Stimulated activated CD4-positive, alpha-beta T cell treated with anti-CD3 and anti-CD28 coated beads, TNF-alpha, amount 100 ng/mL, for 48 hours (primary cell): ENCODE measurements at regions not wholly inside any gene's neighbourhood (a gene's known extent, or its start where the extent isn't known, plus 50 kb on each side); places are given as distances from the start of the nearest gene placed in this dataset.

Source experiments
- DNase-seq, 3 donors: peaks; one replicate each; pipeline ENCODE4 v3.0.0-alpha.2; 2020; ENCODE audit warnings: low read depth in 3 of 3

- no peak for DNase-seq
Observed at GRCh38 chr1:57644667-57645066, 220.8 kb upstream of the DAB1 start.

GRCh38 chr1:57638239-57638638, 214.4 kb upstream of the DAB1 start:
- no peak for DNase-seq

- DNase-seq, result no peak
Observed at GRCh38 chr1:57637155-57637554, 213.3 kb upstream of the DAB1 start.

GRCh38 chr1:57633881-57634280, 210.0 kb upstream of the DAB1 start:
- DNase-seq, result no peak

- no peak for DNase-seq
Observed at GRCh38 chr1:57633056-57633455, 209.2 kb upstream of the DAB1 start.

GRCh38 chr1:57632401-57632800, 208.5 kb upstream of the DAB1 start:
- DNase-seq, result no peak

- no peak for DNase-seq
Observed at GRCh38 chr1:57627612-57628011, 203.8 kb upstream of the DAB1 start.

- no peak for DNase-seq
Observed at GRCh38 chr1:57623791-57624538, 200.1 kb upstream of the DAB1 start.

DNA sequence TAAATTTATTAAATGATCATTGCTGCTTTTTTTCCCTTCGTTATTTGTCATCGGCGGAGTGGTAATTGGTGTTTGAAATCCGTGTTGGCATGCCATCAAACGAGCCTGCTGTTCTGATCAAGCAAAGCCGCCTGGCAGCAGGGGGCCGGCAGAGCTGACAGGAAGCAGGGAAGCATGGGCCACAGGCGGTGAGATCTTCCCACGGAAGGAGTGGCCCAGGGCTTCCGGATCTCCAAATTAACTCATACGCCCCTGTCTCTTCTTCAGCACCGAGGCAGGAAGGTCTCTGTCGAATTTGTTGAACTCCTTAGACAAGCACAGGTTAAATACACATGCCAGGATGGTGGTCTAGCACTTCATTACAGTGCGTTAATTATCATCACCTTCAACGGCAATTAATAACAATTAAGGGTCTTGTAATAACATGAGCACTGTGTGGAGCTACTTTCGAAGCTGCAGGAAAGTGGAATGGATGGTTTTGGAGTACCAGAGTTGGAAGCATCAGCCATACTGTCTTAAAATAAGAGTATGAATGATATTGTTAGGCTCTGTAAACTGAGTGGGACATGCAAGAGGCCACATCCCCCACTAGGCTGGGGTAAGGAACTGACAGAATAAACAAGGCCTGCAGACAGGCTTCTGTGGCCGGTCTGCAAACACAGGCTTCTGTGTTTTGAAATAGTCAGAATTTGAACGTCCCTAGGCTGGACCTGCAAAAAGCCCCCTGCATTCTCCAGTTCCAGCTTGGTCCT, 199.4 kb upstream of the DAB1 start:
- DNase-seq, result no peak

GRCh38 chr1:57621776-57622175, 197.9 kb upstream of the DAB1 start:
- DNase-seq, result no peak

DNA sequence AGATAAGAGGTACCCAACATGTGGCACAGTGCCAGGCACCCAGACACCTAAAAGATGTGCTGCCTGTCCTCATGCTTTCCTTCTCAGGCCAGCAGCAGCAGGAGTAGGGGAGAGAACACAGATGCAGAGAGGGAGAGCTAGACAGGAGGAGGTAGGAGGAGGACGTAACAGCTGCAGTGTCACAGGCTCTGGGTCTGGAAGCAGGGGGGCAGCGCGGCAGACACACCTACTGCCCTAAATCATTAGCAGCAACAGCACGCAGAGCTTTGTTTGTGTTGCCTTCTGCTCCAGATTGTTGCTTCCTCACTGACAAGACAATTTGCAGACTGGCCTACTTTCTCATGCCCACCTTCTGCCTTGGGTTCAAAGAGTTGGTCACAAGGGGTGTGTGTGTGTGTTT, 196.7 kb upstream of the DAB1 start:
- DNase-seq, result no peak

DNA sequence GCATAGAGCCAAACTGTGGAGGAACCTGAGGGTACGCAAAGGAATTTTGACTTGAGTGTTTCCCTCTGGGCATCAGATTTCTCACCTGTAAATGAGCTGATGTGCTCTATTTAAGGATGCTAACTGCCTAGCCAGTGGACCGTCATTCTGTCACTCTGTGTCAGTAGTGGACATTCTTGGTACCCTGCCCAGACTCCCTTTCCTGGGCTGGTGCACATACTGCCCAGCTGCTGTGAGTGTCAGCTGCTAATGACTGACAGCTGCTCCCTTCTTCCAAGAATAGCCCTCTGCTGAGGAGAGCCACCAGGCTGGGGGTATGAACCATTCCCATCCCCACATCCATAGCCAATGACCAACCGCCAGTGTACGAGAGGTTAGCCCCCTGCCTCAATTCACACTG, 193.1 kb upstream of the DAB1 start:
- DNase-seq, result no peak

- no peak for DNase-seq
Observed at GRCh38 chr1:57615956-57616355, 192.1 kb upstream of the DAB1 start.

DNA sequence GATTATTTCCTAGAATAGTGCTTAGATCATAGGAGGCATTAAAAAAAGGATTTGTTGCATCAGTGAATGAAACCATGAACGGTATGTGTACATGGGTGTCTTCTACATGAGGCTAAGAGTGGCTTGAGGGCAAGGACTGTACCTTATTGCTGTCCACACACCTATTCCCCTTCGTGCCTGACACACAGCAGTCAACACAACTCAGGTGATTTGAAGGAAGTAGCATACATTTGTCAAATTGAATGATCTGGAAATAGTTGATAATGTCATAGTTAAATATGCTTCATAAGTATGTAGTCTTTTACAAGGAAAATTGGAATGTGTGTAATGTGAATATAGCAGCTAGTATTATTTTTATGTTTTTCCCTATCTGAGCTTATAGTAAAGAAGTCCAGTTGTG, 189.0 kb upstream of the DAB1 start:
- DNase-seq, result no peak

DNA sequence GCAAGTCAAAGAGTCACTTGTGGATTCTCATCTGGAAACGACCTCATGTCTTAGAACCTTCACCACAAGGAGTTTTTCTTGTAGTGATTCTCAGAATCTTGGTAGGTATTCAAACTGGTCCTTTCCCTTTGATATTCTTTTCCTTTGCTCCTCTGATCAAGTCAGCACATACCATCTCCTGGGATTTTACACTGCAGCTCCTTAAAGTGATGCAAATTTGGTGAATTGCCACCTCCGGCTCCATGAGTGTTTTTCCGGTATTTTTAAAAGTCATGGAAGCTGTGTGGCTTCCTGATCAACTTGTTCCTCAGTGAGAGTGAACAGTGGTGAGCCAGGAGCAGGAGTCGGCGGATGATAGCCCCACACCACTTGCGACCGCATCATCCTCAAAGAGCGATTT, 182.1 kb upstream of the DAB1 start:
- DNase-seq, result no peak

DNA sequence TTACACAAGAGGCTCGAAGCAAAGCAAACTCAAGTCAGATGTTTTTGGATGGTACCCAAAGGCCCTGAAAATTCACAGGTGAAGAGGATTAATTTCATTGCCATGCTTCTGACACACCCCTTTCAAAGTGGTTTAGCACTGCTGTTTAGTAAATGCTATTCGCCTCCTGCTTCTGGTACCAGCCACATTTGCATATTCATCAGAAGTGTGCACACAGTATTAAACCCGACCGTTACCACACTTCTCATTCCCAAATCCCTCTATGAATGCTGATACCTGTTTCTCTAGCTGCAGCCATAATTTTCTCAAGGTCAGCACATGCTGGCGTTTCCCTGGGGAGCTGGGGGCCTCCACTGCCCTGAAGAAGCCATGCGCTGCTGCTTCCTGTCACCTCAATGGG, 179.8 kb upstream of the DAB1 start:
- DNase-seq, result no peak

DNA sequence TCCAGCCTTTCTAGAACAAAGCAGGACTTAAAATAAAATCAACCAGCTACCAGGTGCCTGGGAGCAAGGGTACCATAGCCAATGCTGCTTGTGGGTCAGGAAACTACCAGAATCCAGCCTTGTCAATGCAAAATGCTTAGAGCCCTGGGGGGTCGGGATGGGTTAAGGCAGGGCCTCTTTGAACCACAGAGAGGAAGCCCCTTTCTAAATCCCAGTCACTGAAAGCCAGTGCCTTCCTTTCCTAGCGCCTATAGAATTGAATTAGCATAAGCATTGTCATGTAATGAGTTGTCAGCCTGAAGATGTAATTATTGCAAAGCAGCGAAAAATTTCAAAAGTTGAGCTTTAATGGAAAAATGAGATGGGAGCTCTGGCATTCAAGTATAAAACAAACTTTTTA, 176.6 kb upstream of the DAB1 start:
- DNase-seq, result no peak

DNA sequence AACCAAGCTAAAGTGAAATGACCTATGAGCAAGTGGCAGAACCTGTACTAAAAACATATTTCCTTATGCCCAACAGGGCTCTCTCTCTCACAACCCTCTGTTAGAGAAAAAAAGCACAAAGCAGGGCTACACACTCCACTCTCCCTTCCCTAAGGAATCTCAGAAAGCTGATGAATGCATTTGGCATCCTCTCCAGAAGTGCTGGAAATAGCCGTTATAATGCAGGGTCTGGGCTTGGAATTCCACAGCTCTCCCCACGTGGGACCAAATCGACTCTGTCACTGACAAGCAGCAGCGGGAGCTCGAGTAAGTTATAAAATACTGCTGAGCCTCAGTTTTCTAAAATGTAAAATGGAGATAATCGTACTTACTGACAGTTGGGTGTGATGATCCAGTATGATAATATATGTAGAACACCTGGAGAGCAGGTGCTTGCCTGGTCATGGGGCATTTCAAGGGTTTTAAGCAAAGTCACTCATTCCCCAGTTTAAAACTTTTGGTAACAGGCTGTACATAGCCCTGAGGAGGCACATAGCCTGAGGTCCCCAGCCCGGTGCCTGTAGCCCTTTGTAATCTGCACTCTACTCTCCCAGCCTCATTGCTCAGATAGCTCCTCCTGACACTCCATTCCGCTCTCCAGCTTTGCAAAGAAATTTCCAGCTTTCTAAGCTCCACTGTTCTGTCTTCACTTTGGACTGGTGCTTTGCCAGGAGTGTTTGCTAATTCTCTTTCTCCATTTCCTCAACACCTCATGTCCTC, 175.6 kb upstream of the DAB1 start:
- no peak for DNase-seq

GRCh38 chr1:57597036-57597435, 173.2 kb upstream of the DAB1 start:
- DNase-seq, result no peak

- no peak for DNase-seq
Observed at GRCh38 chr1:57594002-57594401, 170.1 kb upstream of the DAB1 start.

- DNase-seq, result no peak
Observed at GRCh38 chr1:57591842-57592241, 168.0 kb upstream of the DAB1 start.

DNA sequence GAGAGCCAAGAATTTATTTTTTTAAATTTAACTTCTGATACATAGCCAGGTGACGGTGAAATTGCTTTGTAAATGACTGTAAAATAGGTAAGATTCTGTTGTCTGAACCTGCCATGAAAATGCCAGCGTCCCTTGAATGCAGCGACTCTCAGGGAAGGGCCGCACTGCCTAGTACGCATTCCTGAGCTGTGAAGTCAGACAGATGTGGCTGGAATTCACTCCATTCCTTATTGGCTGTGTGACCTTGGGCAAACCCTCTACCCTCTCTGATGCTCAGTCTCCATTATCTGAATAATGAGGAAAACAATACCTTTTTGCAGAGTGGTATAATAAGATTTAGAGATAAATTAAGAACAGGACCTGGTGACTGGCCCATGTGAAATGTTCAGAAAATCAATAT, 167.1 kb upstream of the DAB1 start:
- DNase-seq, result no peak

DNA sequence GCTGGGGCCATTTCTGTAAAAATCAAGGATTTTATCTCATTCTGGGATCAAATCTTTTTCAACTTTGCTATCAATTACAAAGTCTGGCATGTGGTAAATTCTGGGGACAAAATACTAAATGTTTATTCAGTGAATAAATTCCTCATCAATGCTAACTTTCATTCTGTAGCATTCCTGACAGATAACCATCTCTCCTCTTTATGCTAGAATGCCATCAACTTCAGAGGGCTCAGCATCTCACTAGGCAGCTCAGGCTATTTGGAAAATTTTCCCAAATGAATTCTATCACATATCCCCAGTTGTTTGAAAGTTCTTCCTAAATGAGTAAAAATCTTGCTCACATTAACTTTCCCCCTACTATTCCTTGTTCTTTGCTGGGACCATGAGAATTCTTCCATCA, 163.0 kb upstream of the DAB1 start:
- DNase-seq, result no peak
